Spleen (tissue), 7 donors: ENCODE measurements at regions not wholly inside any gene's neighbourhood (a gene's known extent, or its start where the extent isn't known, plus 50 kb on each side); places are given as distances from the start of the nearest gene placed in this dataset.

Experiments used
- CTCF ChIP-seq, 11 experiments: fragments of 200-600 bp in 7 of 11; fragments of 450-650 bp in 4 of 11; sonication (generic) in 4 of 11; IDR thresholded peaks in 8 of 11; conservative IDR thresholded peaks in 3 of 11; 1 replicate in 7 of 11; 2 replicates in 4 of 11; pipeline versions ENCODE4 v1.4.0 to v1.8.0; 2016 to 2021; ENCODE audit warnings: antibody characterized with exemption in 11 of 11, inconsistent platforms in 4 of 11, mild to moderate bottlenecking in 1 of 11
- POLR2AphosphoS5 ChIP-seq, 3 donors: sonication (generic); formaldehyde crosslinking; IDR thresholded peaks; one replicate each; pipeline ENCODE4 v1.5.1; 2017; ENCODE audit warnings: antibody characterized with exemption in 3 of 3
- donor health status: DM: no; HTN: no; CAD: no; lungs with moderate emphysema.
- donor health status: DM: no; HTN: no; CAD: no.
- donor health status: DM: no; HTN: no; CAD: no.

GRCh38 chr17:65415991-65416390 lies 145.5 kb downstream of the AXIN2 start:
- TF ChIP-seq POLR2AphosphoS5 (IDR thresholded peaks at IDR 0.05) (no peak), CTCF (IDR thresholded peaks at IDR 0.05 in 8 of 11, conservative IDR thresholded peaks at IDR 0.05 in 3 of 11) (no peak)
